GM12878 (cell line): ENCODE measurements at regions not wholly inside any gene's neighbourhood (a gene's known extent, or its start where the extent isn't known, plus 50 kb on each side); places are given as distances from the start of the nearest gene placed in this dataset.

Experiments used
- ATAC-seq: fragments of 200-7000 bp; cut with Tn5 transposase; 3 replicates; pipeline ENCODE4 v1.9.1; 2020; ENCODE audit warnings: mild to moderate bottlenecking, moderate library complexity
- BruUV-seq: library from RNA; stranded (reverse); fragments of 400-500 nt; replicated peaks from 2 replicates; lab custom pipeline; 2021; lab: Mats Ljungman, UMichigan
- CTCF ChIA-PET: fragments of 300-600 bp; sonication (Branson Sonifier 250); formaldehyde crosslinking; extraction: SDS; loops from one replicate; lab custom pipeline; 2021; ENCODE audit warnings: inconsistent platforms; lab: Yijun Ruan, JAX
- POLR2A ChIA-PET: fragments of 350-600 bp; formaldehyde crosslinking; extraction: SDS; loops from one replicate; lab custom pipeline; 2021; ENCODE audit warnings: inconsistent platforms; lab: Charles Lee
- RAD21 ChIA-PET: fragments of 300-600 bp; sonication (Branson Sonifier 250); formaldehyde crosslinking; loops from one replicate; lab custom pipeline; 2023; ENCODE audit warnings: antibody characterized with exemption; ENCODE audit not compliant: unreplicated experiment; lab: Charles Lee
- SMC1A ChIA-PET: fragments of 300-600 bp; sonication (Branson Sonifier 250); formaldehyde crosslinking; loops from one replicate; lab custom pipeline; 2023; ENCODE audit not compliant: unreplicated experiment, uncharacterized antibody; lab: Charles Lee
- DNase-seq: peaks from one replicate; pipeline ENCODE4 v3.0.0-alpha.2; 2011; ENCODE audit warnings: low read depth, low spot score
- FAIRE-seq: peaks from 3 replicates; lab custom pipeline; 2011; peaks lifted over from hg19 to GRCh38; lab: Jason Lieb, UNC
- H2AFZ ChIP-seq: 2 replicates; pipeline ENCODE4 v1.6.0; 2011; ENCODE audit warnings: low read depth, low read length, control low read depth; ENCODE audit not compliant: control insufficient read depth
- H3K27ac ChIP-seq: 2 replicates; pipeline ENCODE4 v1.5.1; 2011; ENCODE audit warnings: control low read depth; ENCODE audit not compliant: control insufficient read depth, insufficient read depth
- H3K27me3 ChIP-seq, 2 experiments: replicated peaks in 1 of 2; 2 replicates each; pipeline versions ENCODE4 v1.6.0 to v1.6.1; 2011; ENCODE audit warnings: low read length in 1 of 2; ENCODE audit not compliant: control insufficient read depth in 2 of 2, insufficient read depth in 2 of 2
- H3K36me3 ChIP-seq, 2 experiments: 2 replicates each; pipeline ENCODE4 v1.5.1; 2011; ENCODE audit warnings: low read length in 1 of 2; ENCODE audit not compliant: control insufficient read depth in 2 of 2, insufficient read depth in 2 of 2
- H3K4me1 ChIP-seq: 2 replicates; pipeline ENCODE4 v1.6.1; 2011; ENCODE audit warnings: mild to moderate bottlenecking, low read length, moderate library complexity, mixed read lengths; ENCODE audit not compliant: control insufficient read depth, insufficient read depth
- H3K4me2 ChIP-seq: 2 replicates; pipeline ENCODE4 v1.6.0; 2011; ENCODE audit warnings: control low read depth; ENCODE audit not compliant: control insufficient read depth, insufficient read depth
- H3K4me3 ChIP-seq: fragments of 200-600 bp; sonication (generic); 2 replicates; pipeline ENCODE4 v1.5.1; 2016
- H3K79me2 ChIP-seq: 2 replicates; pipeline ENCODE4 v1.6.0; 2011; ENCODE audit warnings: low read length; ENCODE audit not compliant: control insufficient read depth, insufficient read depth
- H3K9ac ChIP-seq: 2 replicates; pipeline ENCODE4 v1.8.0; 2011; ENCODE audit warnings: low read length, control low read depth, mixed read lengths; ENCODE audit not compliant: control insufficient read depth, insufficient read depth
- H3K9me3 ChIP-seq: replicated peaks from 3 replicates; pipeline ENCODE4 v1.5.1; 2011; ENCODE audit warnings: mild to moderate bottlenecking, low read length; ENCODE audit not compliant: control insufficient read depth, insufficient read depth
- H4K20me1 ChIP-seq: 2 replicates; pipeline ENCODE4 v1.6.0; 2011; ENCODE audit not compliant: control insufficient read depth, insufficient read depth
- CHD1 ChIP-seq: IDR thresholded peaks from 2 replicates; pipeline ENCODE4 v1.6.1; 2012; ENCODE audit warnings: low read depth, low read length, improper control_type of control experiment
- EGR1 ChIP-seq, 2 experiments: IDR thresholded peaks; 1 replicate in 1 of 2; 2 replicates in 1 of 2; pipeline ENCODE4 v1.6.1; 2011 to 2012; ENCODE audit warnings: low read depth in 2 of 2, low read length in 2 of 2, borderline replicate concordance in 1 of 2, mild to moderate bottlenecking in 1 of 2, moderate library complexity in 1 of 2
- EZH2 ChIP-seq: IDR thresholded peaks from 2 replicates; pipeline ENCODE4 v1.6.1; 2012; ENCODE audit warnings: low read depth, mild to moderate bottlenecking, control low read depth, inconsistent platforms, low read length, borderline replicate concordance; ENCODE audit not compliant: control insufficient read depth
- NR2C2 ChIP-seq: IDR thresholded peaks from 2 replicates; pipeline ENCODE4 v1.6.1; 2011; ENCODE audit warnings: borderline replicate concordance, low read depth; ENCODE audit not compliant: control insufficient read depth, insufficient read length
- PBX3 ChIP-seq: IDR thresholded peaks from 2 replicates; pipeline ENCODE4 v1.6.1; 2011; ENCODE audit warnings: mild to moderate bottlenecking, low read depth, low read length, moderate library complexity; ENCODE audit not compliant: insufficient replicate concordance
- REST ChIP-seq: IDR thresholded peaks from 2 replicates; pipeline ENCODE4 v1.6.1; 2012; ENCODE audit warnings: mild to moderate bottlenecking, low read depth, low read length
- USF2 ChIP-seq: IDR thresholded peaks from 2 replicates; pipeline ENCODE4 v1.6.1; 2011; ENCODE audit warnings: low read depth, low read length, improper control_type of control experiment, borderline replicate concordance
- YY1 ChIP-seq: IDR thresholded peaks from 2 replicates; pipeline ENCODE4 v1.6.1; 2011; ENCODE audit warnings: low read depth, mild to moderate bottlenecking, low read length
- ZNF622 ChIP-seq: fragments of 450-650 bp; IDR thresholded peaks from 2 replicates; pipeline ENCODE4 v1.6.1; 2017; ENCODE audit warnings: mild to moderate bottlenecking, inconsistent platforms
- WGBS: methylation state at CpG from one replicate; pipeline ENCODE4 v1.1.6; 2016; ENCODE audit warnings: low lambda C conversion rate; ENCODE audit not compliant: insufficient replicate concordance, insufficient coverage; ENCODE audit errors: missing lambda C conversion rate; 5-methylcytosine and 5-hydroxymethylcytosine counted together
- in situ Hi-C: fragments of 300-500 bp; cut with MboI; formaldehyde crosslinking; loops from 9 replicates; pipeline ENCODE4 v1.14.3; 2018; ENCODE audit warnings: mixed read lengths
- intact Hi-C: fragments of 100-400 bp; cut with micrococcal nuclease; formaldehyde crosslinking; loops from one replicate; pipeline ENCODE4 v1.14.2; 2022; ENCODE audit not compliant: unreplicated experiment
- TF ChIP-seq, protein P1 (sequence below): fragments of 450-650 bp; formaldehyde crosslinking; IDR thresholded peaks from 2 replicates; pipeline ENCODE4 v1.4.0; 2020; ENCODE audit warnings: mild to moderate bottlenecking, moderate library complexity
- TF ChIP-seq, protein P2 (sequence below): fragments of 450-650 bp; IDR thresholded peaks from 2 replicates; pipeline ENCODE4 v1.6.1; 2014; ENCODE audit warnings: mild to moderate bottlenecking

- Histone ChIP-seq H3K27me3 (no peaks in the 10 kb centered on the region), H3K4me2 (no peak overlapping the region), H3K4me1 (peaks cover 2% of the 10 kb centered on the region), H3K36me3 (no peaks in the 10 kb centered on the region), H3K4me3 (no peak overlapping the region), H3K9me3 (no peaks in the 10 kb centered on the region), H2AFZ (no peak overlapping the region), H3K27ac (no peak overlapping the region), H3K79me2 (no peaks in the 10 kb centered on the region), H3K9ac (no peak overlapping the region), H4K20me1 (no peaks in the 10 kb centered on the region)
- CTCF ChIA-PET, result no interaction called here
- POLR2A ChIA-PET, result no interaction called here
- DNase-seq, result no peak
- RAD21 ChIA-PET, result interaction anchor here (1.5 kb wide), 1 partner anchor 21 kb away, joined by 4 read pairs; no protein-coding TSS in a partner anchor
- WGBS, result 24% methylated on average over 2 of the region's 5 CpGs
- no peak for ATAC-seq
- FAIRE-seq, result no peak
- BruUV-seq, result no TSS peak
- SMC1A ChIA-PET, result interaction anchor here (1.2 kb wide), 1 partner anchor 11 kb away, joined by 3 read pairs; no protein-coding TSS in a partner anchor
- intact Hi-C loops (no loop called here), in situ Hi-C loops (no loop called here)
- TF ChIP-seq USF2 (no peak), ZNF622 (no peak), EGR1 (IDR thresholded peaks at IDR 0.05; ENCODE audit: borderline replicate concordance in 1 of 2, low read depth in 2 of 2, low read length in 2 of 2) (no peak), YY1 (no peak), REST (no peak), EZH2 (no peak), PBX3 (no peak), CHD1 (no peak), NR2C2 (no peak)
- TF ChIP-seq, protein P1, sequence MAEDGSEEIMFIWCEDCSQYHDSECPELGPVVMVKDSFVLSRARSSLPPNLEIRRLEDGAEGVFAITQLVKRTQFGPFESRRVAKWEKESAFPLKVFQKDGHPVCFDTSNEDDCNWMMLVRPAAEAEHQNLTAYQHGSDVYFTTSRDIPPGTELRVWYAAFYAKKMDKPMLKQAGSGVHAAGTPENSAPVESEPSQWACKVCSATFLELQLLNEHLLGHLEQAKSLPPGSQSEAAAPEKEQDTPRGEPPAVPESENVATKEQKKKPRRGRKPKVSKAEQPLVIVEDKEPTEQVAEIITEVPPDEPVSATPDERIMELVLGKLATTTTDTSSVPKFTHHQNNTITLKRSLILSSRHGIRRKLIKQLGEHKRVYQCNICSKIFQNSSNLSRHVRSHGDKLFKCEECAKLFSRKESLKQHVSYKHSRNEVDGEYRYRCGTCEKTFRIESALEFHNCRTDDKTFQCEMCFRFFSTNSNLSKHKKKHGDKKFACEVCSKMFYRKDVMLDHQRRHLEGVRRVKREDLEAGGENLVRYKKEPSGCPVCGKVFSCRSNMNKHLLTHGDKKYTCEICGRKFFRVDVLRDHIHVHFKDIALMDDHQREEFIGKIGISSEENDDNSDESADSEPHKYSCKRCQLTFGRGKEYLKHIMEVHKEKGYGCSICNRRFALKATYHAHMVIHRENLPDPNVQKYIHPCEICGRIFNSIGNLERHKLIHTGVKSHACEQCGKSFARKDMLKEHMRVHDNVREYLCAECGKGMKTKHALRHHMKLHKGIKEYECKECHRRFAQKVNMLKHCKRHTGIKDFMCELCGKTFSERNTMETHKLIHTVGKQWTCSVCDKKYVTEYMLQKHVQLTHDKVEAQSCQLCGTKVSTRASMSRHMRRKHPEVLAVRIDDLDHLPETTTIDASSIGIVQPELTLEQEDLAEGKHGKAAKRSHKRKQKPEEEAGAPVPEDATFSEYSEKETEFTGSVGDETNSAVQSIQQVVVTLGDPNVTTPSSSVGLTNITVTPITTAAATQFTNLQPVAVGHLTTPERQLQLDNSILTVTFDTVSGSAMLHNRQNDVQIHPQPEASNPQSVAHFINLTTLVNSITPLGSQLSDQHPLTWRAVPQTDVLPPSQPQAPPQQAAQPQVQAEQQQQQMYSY, result no peak
- TF ChIP-seq, protein P2, sequence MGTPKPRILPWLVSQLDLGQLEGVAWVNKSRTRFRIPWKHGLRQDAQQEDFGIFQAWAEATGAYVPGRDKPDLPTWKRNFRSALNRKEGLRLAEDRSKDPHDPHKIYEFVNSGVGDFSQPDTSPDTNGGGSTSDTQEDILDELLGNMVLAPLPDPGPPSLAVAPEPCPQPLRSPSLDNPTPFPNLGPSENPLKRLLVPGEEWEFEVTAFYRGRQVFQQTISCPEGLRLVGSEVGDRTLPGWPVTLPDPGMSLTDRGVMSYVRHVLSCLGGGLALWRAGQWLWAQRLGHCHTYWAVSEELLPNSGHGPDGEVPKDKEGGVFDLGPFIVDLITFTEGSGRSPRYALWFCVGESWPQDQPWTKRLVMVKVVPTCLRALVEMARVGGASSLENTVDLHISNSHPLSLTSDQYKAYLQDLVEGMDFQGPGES, result no peak
Measured at GRCh38 chr11:112612250-112612849, 348.9 kb upstream of the NCAM1 start.
